ENCODE measurements at regions not wholly inside any gene's neighbourhood (a gene's known extent, or its start where the extent isn't known, plus 50 kb on each side); places are given as distances from the start of the nearest gene placed in this dataset.

DNA sequence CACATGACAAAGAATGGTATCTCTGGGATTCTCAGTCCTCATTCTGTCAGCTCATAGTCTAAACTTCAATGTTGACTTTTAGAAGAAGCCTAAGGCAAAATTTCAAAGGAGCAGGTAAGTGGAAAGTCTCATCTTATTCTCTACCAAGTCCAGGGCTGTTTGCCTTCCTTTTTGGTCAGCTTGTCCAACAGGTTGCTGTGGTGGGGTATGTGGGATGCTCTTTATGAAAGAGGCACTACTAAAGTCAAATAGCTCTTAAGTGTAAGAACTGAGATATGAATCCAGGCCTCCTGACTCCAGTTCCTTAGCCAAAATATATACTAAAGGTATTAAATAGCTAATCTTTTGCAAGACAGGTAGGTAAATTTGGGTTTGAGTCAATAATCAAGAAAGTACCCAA is 540.6 kb upstream of the SPRY2 start:
- TF ChIP-seq, protein P1, sequence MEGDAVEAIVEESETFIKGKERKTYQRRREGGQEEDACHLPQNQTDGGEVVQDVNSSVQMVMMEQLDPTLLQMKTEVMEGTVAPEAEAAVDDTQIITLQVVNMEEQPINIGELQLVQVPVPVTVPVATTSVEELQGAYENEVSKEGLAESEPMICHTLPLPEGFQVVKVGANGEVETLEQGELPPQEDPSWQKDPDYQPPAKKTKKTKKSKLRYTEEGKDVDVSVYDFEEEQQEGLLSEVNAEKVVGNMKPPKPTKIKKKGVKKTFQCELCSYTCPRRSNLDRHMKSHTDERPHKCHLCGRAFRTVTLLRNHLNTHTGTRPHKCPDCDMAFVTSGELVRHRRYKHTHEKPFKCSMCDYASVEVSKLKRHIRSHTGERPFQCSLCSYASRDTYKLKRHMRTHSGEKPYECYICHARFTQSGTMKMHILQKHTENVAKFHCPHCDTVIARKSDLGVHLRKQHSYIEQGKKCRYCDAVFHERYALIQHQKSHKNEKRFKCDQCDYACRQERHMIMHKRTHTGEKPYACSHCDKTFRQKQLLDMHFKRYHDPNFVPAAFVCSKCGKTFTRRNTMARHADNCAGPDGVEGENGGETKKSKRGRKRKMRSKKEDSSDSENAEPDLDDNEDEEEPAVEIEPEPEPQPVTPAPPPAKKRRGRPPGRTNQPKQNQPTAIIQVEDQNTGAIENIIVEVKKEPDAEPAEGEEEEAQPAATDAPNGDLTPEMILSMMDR (IDR thresholded peaks at IDR 0.05; ENCODE audit: insufficient read depth, low read length): no peak
- TF ChIP-seq, protein P2, sequence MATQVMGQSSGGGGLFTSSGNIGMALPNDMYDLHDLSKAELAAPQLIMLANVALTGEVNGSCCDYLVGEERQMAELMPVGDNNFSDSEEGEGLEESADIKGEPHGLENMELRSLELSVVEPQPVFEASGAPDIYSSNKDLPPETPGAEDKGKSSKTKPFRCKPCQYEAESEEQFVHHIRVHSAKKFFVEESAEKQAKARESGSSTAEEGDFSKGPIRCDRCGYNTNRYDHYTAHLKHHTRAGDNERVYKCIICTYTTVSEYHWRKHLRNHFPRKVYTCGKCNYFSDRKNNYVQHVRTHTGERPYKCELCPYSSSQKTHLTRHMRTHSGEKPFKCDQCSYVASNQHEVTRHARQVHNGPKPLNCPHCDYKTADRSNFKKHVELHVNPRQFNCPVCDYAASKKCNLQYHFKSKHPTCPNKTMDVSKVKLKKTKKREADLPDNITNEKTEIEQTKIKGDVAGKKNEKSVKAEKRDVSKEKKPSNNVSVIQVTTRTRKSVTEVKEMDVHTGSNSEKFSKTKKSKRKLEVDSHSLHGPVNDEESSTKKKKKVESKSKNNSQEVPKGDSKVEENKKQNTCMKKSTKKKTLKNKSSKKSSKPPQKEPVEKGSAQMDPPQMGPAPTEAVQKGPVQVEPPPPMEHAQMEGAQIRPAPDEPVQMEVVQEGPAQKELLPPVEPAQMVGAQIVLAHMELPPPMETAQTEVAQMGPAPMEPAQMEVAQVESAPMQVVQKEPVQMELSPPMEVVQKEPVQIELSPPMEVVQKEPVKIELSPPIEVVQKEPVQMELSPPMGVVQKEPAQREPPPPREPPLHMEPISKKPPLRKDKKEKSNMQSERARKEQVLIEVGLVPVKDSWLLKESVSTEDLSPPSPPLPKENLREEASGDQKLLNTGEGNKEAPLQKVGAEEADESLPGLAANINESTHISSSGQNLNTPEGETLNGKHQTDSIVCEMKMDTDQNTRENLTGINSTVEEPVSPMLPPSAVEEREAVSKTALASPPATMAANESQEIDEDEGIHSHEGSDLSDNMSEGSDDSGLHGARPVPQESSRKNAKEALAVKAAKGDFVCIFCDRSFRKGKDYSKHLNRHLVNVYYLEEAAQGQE (IDR thresholded peaks at IDR 0.05; ENCODE audit: insufficient replicate concordance, low read depth): no peak

Data from HL-60 (cell line).